SKM-1 (cell line): ENCODE measurements at regions not wholly inside any gene's neighbourhood (a gene's known extent, or its start where the extent isn't known, plus 50 kb on each side); places are given as distances from the start of the nearest gene placed in this dataset.

Experiments used
- DNase-seq: peaks from one replicate; lab custom pipeline; 2025; ENCODE audit not compliant: unreplicated experiment; lab: John Stamatoyannopoulos, UW

DNA sequence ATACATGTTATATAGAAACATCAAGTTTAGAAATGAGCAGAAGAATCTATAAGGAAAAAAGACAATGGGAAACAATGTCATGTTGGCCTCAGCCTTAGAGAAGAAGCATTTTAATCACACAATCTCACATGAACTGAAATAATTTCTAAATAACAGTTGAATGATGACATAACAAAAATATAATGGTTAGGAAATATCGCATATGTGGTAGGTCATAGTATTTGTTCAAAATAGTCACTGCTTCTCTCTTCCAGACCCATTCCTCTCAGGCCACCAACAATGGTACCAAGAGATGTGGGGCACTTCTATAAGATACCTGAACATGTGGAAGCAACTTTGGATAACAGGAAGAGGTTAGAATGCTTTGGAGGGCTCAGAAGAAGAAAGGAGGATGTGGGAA, 195.7 kb upstream of the PDZRN3 start:
- DNase-seq: no peak

DNA sequence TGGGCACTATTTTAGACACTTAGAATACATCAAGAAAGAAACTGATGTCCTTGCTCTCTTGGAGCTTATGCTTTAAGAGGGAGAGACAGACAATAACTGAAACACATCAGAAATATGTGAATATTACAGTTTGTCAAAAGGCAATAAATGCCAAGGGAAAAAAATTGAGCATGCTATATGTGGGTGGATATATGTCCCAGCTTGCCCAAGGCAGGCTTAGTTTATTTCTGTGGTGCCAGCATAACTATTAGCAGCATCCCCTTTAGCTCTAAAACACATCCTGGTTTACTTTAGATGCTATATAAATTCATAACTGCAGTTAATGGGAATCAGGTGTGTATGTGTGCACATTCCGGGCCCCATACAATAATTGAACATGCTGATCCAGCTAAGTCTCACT, 191.2 kb upstream of the PDZRN3 start:
- DNase-seq: no peak

GRCh38 chr3:73813692-73814292, 189.1 kb upstream of the PDZRN3 start:
- no peak for DNase-seq

DNA sequence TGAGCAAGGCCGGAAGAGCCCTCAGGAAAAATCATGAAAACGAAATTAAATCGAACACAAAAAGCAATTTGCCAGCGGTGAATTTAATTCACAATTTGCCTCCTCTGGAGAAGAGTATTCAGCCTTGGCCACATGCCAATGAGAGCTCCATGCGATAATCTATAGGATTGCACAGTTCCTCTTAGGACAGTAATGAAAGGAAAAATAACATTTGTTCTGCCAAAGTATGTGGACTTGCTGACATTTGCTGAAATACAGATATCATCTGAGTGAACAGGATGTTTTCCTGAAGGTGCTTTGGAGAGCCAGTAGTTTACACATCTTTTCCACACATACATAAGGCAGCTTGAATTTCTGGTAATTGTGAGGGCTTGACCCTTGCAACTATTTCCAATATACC, 188.6 kb upstream of the PDZRN3 start:
- no peak for DNase-seq

- DNase-seq: no peak
These were observed 187.3 kb upstream of the PDZRN3 start for GRCh38 chr3:73812054-73812453.

- no peak for DNase-seq
These were observed 184.2 kb upstream of the PDZRN3 start for GRCh38 chr3:73808862-73809509.

GRCh38 chr3:73805435-73805834, 180.7 kb upstream of the PDZRN3 start:
- no peak for DNase-seq

DNA sequence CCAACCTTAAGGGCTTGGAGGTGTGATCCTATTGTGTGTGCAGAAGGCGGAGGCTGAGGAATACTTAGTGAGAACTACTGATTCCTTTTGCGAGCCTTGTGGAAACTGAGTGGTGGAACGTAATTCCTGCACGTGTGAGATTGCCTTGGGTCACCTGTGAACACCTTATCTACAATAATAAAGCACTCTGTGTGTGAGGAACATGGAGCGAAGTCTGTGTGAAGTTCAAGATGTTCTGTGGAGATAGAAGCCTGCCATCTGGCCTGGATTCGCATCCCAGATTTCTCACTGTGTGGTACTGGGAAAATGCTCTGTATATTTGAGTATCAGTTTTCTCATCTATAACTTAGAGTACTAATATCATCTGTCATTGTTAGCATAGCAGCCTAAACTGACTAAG, 179.5 kb upstream of the PDZRN3 start:
- no peak for DNase-seq

DNA sequence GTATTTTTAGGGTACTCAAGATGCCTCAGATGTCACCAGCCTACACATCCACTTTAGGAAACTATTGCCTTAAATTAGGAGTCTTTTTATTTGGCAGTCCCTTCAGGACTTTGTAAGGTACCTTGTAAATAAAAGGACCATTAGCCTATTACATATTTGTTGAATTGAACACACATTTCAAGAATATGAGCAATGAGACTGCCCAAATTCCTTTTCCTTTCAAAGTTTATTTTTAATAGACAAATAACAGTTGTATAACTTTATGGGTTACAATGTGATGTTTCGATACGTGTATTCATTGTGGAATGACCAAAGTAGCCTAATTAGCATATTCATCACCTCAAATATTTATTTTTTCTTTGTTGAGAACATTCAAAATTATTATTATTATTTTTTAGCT, 176.7 kb upstream of the PDZRN3 start:
- no peak for DNase-seq

- no peak for DNase-seq
These were observed 172.6 kb upstream of the PDZRN3 start for GRCh38 chr3:73797311-73797710.

- DNase-seq: no peak
These were observed 171.6 kb upstream of the PDZRN3 start for GRCh38 chr3:73796382-73796781.

- DNase-seq: no peak
These were observed 166.6 kb upstream of the PDZRN3 start for GRCh38 chr3:73791356-73791755.

DNA sequence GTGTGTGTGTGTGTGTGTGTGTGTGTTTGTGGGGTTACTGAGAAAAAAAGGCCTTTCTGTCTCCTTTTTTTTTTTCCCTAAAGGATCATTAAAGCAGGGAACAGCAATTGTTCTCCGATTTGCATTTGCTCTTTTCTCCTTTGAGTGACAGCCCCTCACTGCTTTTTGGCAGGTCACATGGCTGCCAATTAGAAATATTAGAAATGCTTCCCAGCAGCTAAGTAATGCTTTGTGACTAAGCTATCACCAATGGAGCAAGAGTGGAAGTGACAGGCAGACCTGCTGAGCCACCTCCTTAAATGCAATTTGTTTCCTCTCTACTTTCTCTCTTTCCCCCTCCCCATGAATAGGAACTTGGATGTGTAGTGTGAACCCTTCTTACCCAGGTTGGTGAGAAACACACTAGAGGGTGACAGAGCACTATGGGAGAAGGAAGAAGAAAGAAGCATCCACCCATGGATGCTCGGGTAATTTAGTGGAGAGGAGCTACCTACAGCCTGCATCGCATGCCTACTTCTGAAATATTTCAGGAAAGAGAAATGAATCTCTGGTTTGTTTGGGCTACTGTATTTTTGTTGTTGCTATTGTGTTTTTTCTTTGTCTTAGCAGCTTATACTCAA, 165.2 kb upstream of the PDZRN3 start:
- no peak for DNase-seq

- no peak for DNase-seq
These were observed 162.9 kb upstream of the PDZRN3 start for GRCh38 chr3:73787620-73788019.

- DNase-seq: no peak
These were observed 162.3 kb upstream of the PDZRN3 start for GRCh38 chr3:73786998-73787397.

DNA sequence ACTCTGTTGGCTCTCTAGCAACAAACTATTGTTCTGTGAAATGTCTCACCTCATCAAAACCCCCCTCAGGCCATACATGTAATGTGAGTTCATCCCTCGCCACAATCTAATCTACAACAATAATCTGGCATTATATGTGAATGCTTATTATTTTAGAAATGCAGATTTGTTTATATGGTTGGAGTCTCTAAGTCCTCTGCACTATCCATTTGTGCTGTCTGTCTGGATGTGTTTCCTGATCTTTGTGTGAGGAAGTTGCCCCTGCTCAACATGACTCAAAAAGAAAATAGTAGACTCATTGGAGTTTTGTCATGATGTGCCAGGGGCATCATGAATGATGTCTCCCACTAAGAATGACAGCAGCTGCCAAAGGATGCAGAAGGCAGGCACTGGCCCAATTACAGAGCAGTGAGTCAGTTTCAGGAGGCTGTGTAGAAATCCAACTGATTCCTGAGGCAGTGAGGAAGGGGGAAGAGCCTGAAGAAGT, 161.6 kb upstream of the PDZRN3 start:
- no peak for DNase-seq

DNA sequence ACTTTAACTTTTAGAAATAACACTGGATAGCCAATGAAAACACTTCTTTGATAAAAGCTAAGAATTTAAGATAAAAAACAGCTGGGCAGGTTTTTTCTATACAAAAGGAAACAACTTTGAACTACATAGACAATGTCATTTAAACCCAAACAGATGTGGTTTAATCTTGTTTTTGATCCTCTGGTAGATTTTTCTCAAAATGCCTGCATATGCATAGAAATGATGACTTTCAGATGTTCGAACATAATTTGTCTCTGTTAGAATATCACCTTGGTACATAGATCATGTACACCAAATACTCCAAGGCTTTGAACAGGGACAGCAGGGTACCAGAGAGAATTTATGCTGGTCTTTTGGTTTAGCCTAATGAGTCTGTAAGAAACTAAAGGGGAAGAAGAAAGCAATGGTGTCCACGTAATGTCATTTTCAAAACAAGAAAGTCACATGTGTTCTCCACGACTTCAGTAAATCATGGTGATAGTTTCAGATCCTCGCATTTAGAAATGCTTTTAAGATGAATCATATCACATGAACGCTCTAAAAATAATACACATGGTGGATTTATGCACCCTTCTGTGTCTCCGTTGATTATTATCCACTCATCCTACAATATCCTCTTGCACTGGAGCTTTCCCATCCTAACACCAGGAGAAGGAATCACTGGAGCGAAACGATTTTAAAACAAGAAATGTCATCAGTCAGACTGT, 160.1 kb upstream of the PDZRN3 start:
- DNase-seq: no peak

- DNase-seq: no peak
These were observed 159.1 kb upstream of the PDZRN3 start for GRCh38 chr3:73783811-73784210.

GRCh38 chr3:73781541-73781940, 156.8 kb upstream of the PDZRN3 start:
- no peak for DNase-seq

- DNase-seq: no peak
These were observed 149.9 kb upstream of the PDZRN3 start for GRCh38 chr3:73774645-73775044.

DNA sequence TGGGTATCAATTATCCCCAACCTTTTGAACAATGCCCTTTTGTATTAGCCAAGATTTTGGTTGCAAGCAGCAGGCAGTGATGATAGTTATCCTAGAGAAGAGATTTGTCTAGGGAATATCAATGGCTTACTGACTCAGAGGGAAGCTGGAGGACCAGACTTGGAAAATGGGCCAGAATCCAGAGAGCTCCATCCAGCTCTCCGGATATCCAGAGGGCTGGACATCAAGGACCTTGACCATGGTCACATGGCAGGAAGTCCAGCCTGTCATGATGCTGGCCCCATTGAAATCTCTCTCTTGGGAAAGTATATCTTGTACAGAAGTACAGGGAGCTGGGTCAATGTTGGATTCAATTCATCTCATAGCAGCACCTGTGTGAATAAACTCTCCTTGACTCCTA, 148.5 kb upstream of the PDZRN3 start:
- no peak for DNase-seq
